Thymus (tissue), 11 donors: ENCODE measurements at regions not wholly inside any gene's neighbourhood (a gene's known extent, or its start where the extent isn't known, plus 50 kb on each side); places are given as distances from the start of the nearest gene placed in this dataset.

Source experiments
- DNase-seq, 9 donors: peaks; one replicate each; pipeline ENCODE4 v3.0.0-alpha.2; 2013; ENCODE audit warnings: low spot score in 9 of 9, low read depth in 6 of 9, missing footprints in 1 of 9
- H3K27ac ChIP-seq, 2 donors: one replicate each; pipeline ENCODE4 v1.5.1; 2013; ENCODE audit warnings: control low read depth in 1 of 2, low read depth in 1 of 2, low read length in 1 of 2, mild to moderate bottlenecking in 1 of 2, moderate library complexity in 1 of 2
- H3K27me3 ChIP-seq, 2 donors: one replicate each; pipeline ENCODE4 v1.5.1; 2013; ENCODE audit warnings: low read length in 1 of 2; ENCODE audit not compliant: control insufficient read depth in 2 of 2, insufficient read depth in 1 of 2
- H3K36me3 ChIP-seq, 2 donors: one replicate each; pipeline ENCODE4 v1.5.1; 2013; ENCODE audit warnings: low read length in 1 of 2, mild to moderate bottlenecking in 1 of 2, moderate library complexity in 1 of 2; ENCODE audit not compliant: control insufficient read depth in 2 of 2, insufficient read depth in 2 of 2
- H3K4me1 ChIP-seq, 2 donors: one replicate each; pipeline ENCODE4 v1.5.1; 2013; ENCODE audit warnings: low read length in 2 of 2; ENCODE audit not compliant: control insufficient read depth in 2 of 2, insufficient read depth in 2 of 2
- H3K4me3 ChIP-seq, 2 donors: one replicate each; pipeline ENCODE4 v1.5.1; 2013; ENCODE audit warnings: low read length in 2 of 2, control low read depth in 1 of 2, mild to moderate bottlenecking in 1 of 2
- H3K9me3 ChIP-seq, 2 donors: one replicate each; pipeline ENCODE4 v1.5.1; 2013; ENCODE audit warnings: low read length in 1 of 2, mild to moderate bottlenecking in 1 of 2; ENCODE audit not compliant: control insufficient read depth in 2 of 2, insufficient read depth in 1 of 2
- WGBS: extraction: QIAGEN DNeasy Blood & Tissue Kit; methylation state at CpG from one replicate; pipeline ENCODE4 v1.1.7; 2013; 5-methylcytosine and 5-hydroxymethylcytosine counted together
- donor health status: healthy.

- H3K27me3 ChIP-seq, result peaks cover 0 to 3% of the 10 kb centered on the region in 2 donors
- H3K9me3 ChIP-seq, result no peaks in the 10 kb centered on the region
- no peak overlapping the region for H3K4me3 ChIP-seq
- H3K36me3 ChIP-seq, result no peaks in the 10 kb centered on the region
- no peak overlapping the region for H3K27ac ChIP-seq
- 80% methylated on average over 7 of the region's 7 CpGs for WGBS
- no peak for DNase-seq
- H3K4me1 ChIP-seq, result no peaks in the 10 kb centered on the region
These were observed 87.9 kb downstream of the UNC5CL start for GRCh38 chr6:40950986-40951698.

DNA sequence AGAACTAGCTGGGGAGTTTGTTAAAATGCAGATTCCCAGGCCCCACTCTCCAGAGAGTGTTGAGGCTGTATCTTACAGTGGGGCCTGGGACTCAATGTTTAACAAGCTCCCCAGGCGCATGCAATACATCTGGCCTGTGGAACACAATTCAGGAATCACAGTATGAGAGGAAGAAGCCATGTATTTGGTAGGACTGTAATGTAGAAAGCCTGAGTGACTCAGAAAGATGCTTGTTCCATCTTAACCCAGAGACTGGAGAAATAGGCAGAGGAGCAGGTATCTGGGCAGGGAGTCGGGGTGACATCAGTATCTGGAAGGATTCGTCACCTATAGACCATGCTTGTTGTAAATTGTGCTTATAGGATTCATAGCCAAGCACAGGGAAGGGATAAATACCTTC lies 90.5 kb downstream of the UNC5CL start:
- no peaks in the 10 kb centered on the region for H3K36me3 ChIP-seq
- H3K27ac ChIP-seq, result no peak overlapping the region
- 93% methylated on average over 3 of the region's 3 CpGs for WGBS

DNA sequence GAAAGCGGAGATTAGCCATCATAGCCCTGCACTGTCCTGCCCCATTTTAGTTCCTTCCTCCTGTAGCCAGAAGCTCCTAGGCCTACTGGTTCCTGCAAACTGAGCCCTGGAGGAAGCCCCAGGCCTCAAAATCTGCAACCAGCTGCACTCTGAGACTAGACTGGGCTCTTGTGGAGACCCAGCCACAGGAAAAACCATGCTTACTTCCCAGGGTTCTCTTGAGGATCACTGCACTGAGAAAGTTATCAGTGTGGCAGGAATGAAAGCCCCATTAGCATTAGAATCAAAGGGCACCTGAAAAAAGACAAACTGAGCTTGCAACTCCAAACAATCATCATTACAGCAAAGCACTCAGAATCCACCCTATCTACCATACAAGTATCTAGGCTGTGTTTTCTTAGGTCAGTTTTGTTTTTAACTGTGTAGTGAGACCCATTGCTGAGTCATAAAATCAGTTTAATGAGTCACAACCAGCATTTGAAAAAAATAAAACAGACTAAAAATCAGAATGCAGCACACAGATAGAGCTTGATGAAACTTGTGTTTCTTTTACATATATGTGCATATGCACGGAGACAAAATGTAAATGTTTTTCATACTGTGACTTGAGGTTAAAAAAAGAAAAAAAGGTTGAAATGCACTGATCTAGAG lies 91.0 kb downstream of the UNC5CL start:
- Histone ChIP-seq H3K27ac (no peak overlapping the region), H3K36me3 (no peaks in the 10 kb centered on the region), H3K4me3 (no peak overlapping the region), H3K4me1 (no peaks in the 10 kb centered on the region), H3K9me3 (no peaks in the 10 kb centered on the region), H3K27me3 (peaks cover 0 to 3% of the 10 kb centered on the region in 2 donors)
- DNase-seq, result no peak
- 97% methylated on average over 2 of the region's 2 CpGs for WGBS

More for the DNA sequence above, 90.5 kb downstream of the UNC5CL start:
- no peak overlapping the region for H3K4me3 ChIP-seq
- H3K27me3 ChIP-seq, result peaks cover 0 to 3% of the 10 kb centered on the region in 2 donors
- H3K9me3 ChIP-seq, result no peaks in the 10 kb centered on the region
- H3K4me1 ChIP-seq, result no peaks in the 10 kb centered on the region
- no peak for DNase-seq

GRCh38 chr6:40946738-40947301 lies 92.2 kb downstream of the UNC5CL start:
- H3K9me3 ChIP-seq, result no peaks in the 10 kb centered on the region
- no peak for DNase-seq
- WGBS, result 95% methylated on average over 1 of the region's 1 CpG
- no peak overlapping the region for H3K27ac ChIP-seq
- H3K4me3 ChIP-seq, result no peak overlapping the region
- H3K27me3 ChIP-seq, result peaks cover 0 to 3% of the 10 kb centered on the region in 2 donors
- no peaks in the 10 kb centered on the region for H3K4me1 ChIP-seq
- no peaks in the 10 kb centered on the region for H3K36me3 ChIP-seq

- Histone ChIP-seq H3K27ac (no peak overlapping the region), H3K4me3 (no peak overlapping the region), H3K9me3 (no peaks in the 10 kb centered on the region), H3K4me1 (no peaks in the 10 kb centered on the region), H3K36me3 (no peaks in the 10 kb centered on the region), H3K27me3 (peaks cover 0 to 3% of the 10 kb centered on the region in 2 donors)
- WGBS, result 78% methylated on average over 2 of the region's 2 CpGs
- DNase-seq, result no peak
These were observed 101.5 kb downstream of the UNC5CL start for GRCh38 chr6:40937491-40937890.

DNA sequence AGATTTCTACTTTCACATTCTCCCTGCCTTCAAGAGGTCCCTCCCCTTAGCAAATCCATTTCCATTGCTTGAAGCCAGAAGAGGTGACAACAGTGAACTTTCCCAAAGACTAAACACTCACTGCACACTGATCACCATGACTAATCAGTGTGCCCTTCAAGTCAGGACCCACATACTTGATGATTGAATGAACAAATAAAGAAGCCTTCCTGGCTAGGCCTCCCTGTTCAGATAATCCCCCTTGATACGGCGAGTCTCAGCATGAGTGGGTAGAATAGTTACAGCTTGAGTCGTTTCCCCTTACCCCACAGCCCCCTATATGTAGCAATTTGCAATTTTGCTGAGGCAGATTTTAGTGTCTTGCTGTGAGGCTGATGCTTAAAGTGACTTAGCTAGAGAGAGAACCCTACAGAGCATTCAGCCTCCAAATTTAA lies 102.2 kb downstream of the UNC5CL start:
- no peak for DNase-seq
- H3K9me3 ChIP-seq, result no peaks in the 10 kb centered on the region
- no peak overlapping the region for H3K27ac ChIP-seq
- H3K4me1 ChIP-seq, result no peaks in the 10 kb centered on the region
- H3K27me3 ChIP-seq, result peaks cover 0 to 3% of the 10 kb centered on the region in 2 donors
- 97% methylated on average over 3 of the region's 3 CpGs for WGBS
- H3K4me3 ChIP-seq, result no peak overlapping the region
- H3K36me3 ChIP-seq, result no peaks in the 10 kb centered on the region

DNA sequence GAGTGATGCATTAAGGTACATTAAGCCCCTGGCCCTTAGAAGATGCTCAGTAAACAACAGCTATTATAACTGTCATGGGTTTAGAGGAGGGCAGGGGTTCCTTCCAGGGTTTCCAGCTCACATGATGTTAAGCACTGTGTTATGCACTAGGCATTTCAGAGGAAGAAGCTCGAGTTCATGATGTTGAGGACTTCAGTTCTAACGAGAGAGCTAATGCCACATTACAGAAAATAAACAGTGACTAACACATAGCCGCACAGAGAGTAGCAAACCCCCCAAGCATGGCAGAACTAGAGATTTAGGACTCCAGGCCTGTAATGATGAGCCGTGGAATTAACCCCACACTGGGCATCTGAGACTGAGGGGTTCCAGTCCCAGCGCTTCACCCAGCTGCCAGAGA lies 105.2 kb downstream of the UNC5CL start:
- peaks cover 0 to 3% of the 10 kb centered on the region in 2 donors for H3K27me3 ChIP-seq
- no peaks in the 10 kb centered on the region for H3K36me3 ChIP-seq
- 95% methylated on average over 5 of the region's 5 CpGs for WGBS
- no peak overlapping the region for H3K4me3 ChIP-seq
- no peaks in the 10 kb centered on the region for H3K9me3 ChIP-seq
- DNase-seq, result no peak
- no peak overlapping the region for H3K27ac ChIP-seq
- no peaks in the 10 kb centered on the region for H3K4me1 ChIP-seq

DNA sequence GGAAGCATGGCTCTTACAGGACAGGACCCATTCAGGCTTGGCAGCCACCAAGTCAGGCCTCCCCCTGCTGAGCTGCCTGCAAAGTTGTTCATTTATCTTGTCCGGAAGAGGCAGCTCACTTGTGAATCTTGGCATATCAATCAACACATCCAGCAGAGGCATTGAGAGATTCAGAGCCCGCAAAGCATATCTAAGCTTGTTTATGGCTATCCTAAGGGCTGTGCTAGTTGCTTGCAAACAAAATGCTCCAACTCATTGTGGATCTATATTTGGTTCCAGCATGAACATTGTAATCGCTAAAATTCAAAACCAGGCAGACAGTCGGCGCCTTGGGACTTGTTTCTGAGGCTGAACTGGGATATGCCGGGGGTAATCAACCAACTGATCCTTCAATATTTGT lies 106.1 kb downstream of the UNC5CL start:
- DNase-seq, result no peak
- no peak overlapping the region for H3K4me3 ChIP-seq
- no peaks in the 10 kb centered on the region for H3K9me3 ChIP-seq
- no peak overlapping the region for H3K27ac ChIP-seq
- 97% methylated on average over 6 of the region's 6 CpGs for WGBS
- no peaks in the 10 kb centered on the region for H3K4me1 ChIP-seq
- H3K27me3 ChIP-seq, result peaks cover 0 to 3% of the 10 kb centered on the region in 2 donors
- no peaks in the 10 kb centered on the region for H3K36me3 ChIP-seq

GRCh38 chr6:40932366-40932765 lies 106.7 kb downstream of the UNC5CL start:
- Histone ChIP-seq H3K27me3 (peaks cover 0 to 3% of the 10 kb centered on the region in 2 donors), H3K36me3 (no peaks in the 10 kb centered on the region), H3K27ac (no peak overlapping the region), H3K4me3 (no peak overlapping the region), H3K4me1 (no peaks in the 10 kb centered on the region), H3K9me3 (no peaks in the 10 kb centered on the region)
- WGBS, result 96% methylated on average over 2 of the region's 2 CpGs
- DNase-seq, result no peak
